PFSK-1 (cell line): ENCODE measurements at regions not wholly inside any gene's neighbourhood (a gene's known extent, or its start where the extent isn't known, plus 50 kb on each side); places are given as distances from the start of the nearest gene placed in this dataset.

Experiments used
- POLR2AphosphoS5 ChIP-seq: IDR thresholded peaks from 2 replicates; pipeline ENCODE4 v1.6.1; 2012; ENCODE audit warnings: low read depth, mild to moderate bottlenecking, control low read depth, low read length, moderate library complexity
- REST ChIP-seq, 2 experiments: IDR thresholded peaks; 2 replicates each; pipeline versions ENCODE4 v1.6.1 to v1.8.0; 2011 to 2012; ENCODE audit warnings: low read depth in 2 of 2, low read length in 2 of 2, control low read depth in 1 of 2, inconsistent platforms in 1 of 2, mild to moderate bottlenecking in 1 of 2, moderate library complexity in 1 of 2; ENCODE audit not compliant: insufficient read depth in 1 of 2
- TAF1 ChIP-seq: IDR thresholded peaks from 2 replicates; pipeline ENCODE4 v1.6.1; 2012; ENCODE audit warnings: low read length, control low read depth, borderline replicate concordance; ENCODE audit not compliant: insufficient read depth

- no peak for TF ChIP-seq POLR2AphosphoS5
- TF ChIP-seq REST (IDR thresholded peaks at IDR 0.05; ENCODE audit: insufficient read depth in 1 of 2, low read depth in 2 of 2, low read length in 2 of 2): no peak
- no peak for TF ChIP-seq TAF1
These were observed 347.4 kb downstream of the PDCD6IP start for GRCh38 chr3:34145796-34146195.
